Gastrocnemius medialis (tissue), 4 donors: ENCODE measurements at regions not wholly inside any gene's neighbourhood (a gene's known extent, or its start where the extent isn't known, plus 50 kb on each side); places are given as distances from the start of the nearest gene placed in this dataset.

Experiments used
- CTCF ChIP-seq, 5 experiments: fragments of 450-650 bp in 3 of 5; fragments of 200-600 bp in 2 of 5; sonication (generic) in 2 of 5; IDR thresholded peaks in 4 of 5; conservative IDR thresholded peaks in 1 of 5; 1 replicate in 4 of 5; 2 replicates in 1 of 5; pipeline ENCODE4 v1.5.1; 2016 to 2019; ENCODE audit warnings: antibody characterized with exemption in 5 of 5, mild to moderate bottlenecking in 3 of 5, moderate library complexity in 3 of 5
- POLR2A ChIP-seq, 2 donors: fragments of 450-650 bp; IDR thresholded peaks; one replicate each; pipeline ENCODE4 v1.6.1; 2017; ENCODE audit warnings: antibody characterized with exemption in 2 of 2, mild to moderate bottlenecking in 2 of 2, moderate library complexity in 2 of 2

- TF ChIP-seq CTCF (IDR thresholded peaks at IDR 0.05 in 4 of 5, conservative IDR thresholded peaks at IDR 0.05 in 1 of 5) = no peak
- TF ChIP-seq POLR2A (IDR thresholded peaks at IDR 0.05) = no peak
Measured at GRCh38 chr6:1191141-1191630, 120.7 kb upstream of the FOXQ1 start.
